ENCODE measurements at regions not wholly inside any gene's neighbourhood (a gene's known extent, or its start where the extent isn't known, plus 50 kb on each side); places are given as distances from the start of the nearest gene placed in this dataset.

DNA sequence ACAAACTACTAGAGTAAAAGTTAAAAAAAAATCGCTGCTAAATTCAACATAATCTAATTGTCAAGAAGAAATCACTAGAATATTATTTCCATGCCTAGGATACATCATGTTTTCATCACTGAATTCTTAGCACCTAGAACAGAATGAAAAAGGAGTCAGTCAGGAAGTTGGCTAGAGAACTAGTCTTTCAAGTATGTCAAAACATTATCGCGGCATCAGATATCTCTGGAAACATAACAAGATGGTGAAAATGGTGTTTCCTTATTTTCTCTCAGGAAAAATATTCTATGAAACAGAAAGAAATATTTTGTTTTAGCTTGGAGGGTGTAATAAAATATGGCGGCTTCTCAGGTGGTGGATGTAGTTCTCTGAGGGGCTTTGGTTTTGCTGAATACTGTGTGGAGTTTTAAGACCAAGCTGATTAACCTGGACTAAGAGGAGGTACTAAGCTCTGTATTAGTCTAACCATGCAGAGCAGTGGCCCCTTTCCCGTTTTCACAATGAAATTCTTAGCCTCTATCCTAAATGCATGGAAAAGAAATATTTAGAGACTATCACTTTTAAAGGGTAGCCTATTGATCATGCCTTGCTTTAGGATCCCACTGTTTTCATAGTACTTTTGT is 205.6 kb downstream of the MDFIC start:
- no peak for DNase-seq (ENCODE audit: low spot score)

DNA sequence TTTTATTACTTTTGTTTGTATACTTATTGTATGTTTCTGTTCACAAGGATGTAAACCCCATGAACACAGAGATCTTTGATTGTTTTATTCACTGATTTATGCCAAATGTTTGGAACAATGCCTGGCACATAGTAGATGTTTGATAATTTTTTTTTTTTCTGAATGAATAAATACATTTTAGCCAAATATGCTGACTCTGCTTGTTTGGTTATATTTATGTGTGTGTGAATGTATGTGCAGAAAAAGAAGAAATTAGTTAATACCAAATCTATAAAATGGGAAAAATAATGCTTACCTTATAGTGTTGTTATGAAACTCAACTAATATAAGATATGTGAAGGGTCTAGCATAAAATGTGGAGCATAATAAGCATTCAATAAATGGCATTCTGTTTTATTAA is 203.9 kb downstream of the MDFIC start:
- DNase-seq (ENCODE audit: low spot score): no peak

DNA sequence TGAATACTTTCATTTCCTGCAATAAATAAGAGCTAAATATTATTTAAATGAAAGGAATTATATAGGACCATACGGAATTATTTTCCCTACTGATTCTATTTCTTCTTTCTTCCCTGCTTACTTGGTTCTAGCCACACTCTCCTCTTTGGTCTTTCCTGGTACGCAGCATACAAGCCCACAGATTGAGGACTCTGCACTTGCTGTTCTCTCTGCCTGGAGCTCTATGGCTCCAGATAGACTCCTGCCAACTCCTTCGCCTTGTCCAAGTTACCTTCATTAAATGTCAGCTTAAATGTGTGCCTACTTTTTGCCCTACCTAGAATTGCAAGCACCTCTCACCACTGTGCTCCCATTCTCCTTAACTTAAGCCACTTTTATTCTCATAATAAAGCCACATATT is 203.4 kb downstream of the MDFIC start:
- no peak for DNase-seq (ENCODE audit: low spot score)

DNA sequence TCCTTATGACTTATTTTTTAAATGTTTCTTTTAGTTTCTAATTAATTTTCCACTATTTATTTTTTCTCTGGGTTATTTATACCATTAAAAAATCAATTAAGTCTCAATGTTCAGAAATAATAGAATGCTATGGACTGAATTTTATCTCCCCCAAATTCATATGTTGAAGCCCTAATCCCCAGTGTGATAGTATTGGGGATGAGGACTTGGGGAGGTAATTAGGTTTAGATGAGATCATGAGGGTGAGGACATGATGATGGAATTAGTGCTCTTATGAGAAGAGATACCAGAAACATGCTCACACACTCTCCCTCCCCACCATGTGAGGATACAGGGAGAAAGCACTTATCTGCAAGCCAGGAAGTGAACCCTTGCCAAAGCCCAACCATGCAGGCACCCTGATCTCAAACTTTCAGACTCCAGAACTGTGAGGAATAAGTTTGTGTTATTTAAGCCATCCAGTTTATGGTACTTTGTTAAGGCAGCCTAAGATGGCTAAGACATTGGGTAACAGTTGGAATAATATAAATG is 202.6 kb downstream of the MDFIC start:
- no peak for DNase-seq (ENCODE audit: low spot score)

DNA sequence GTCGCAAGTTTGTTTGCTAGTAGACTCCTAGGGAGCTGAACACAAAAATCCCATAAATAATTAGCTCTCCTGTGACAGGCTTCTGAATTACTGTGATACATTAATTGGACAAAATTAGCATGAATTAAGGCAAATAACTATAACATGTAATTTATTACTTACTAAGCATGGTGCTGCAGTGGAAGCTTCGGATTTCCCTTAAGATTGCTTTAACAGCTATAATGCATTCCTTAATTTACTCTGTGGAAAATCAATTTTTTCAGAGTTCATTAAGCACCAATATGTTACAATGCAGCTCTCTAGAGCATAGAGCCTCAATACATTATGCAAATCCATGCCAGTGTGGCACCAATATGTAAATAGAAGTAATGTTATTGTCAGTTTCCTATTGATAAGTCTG is 201.5 kb downstream of the MDFIC start:
- no peak for DNase-seq (ENCODE audit: low spot score)

DNA sequence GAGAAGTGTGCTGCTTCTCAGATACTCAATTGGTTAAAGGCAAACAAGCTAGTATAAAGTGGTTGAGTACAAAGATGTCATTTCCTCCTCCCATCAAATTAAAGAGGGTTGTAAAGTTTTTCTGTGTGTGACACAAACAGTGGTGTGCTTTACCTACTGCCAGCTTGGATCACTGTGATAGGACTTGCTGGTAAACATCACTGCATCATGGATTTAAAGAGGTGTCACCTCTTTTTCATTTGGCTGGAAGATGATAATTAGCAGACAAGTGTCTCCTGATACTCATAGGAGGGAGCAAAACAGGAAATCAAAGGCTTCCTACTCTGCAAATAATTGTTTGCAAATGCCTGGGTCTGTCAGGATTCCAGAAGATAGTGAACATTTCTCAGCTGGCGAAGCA is 200.5 kb downstream of the MDFIC start:
- no peak for DNase-seq (ENCODE audit: low spot score)

DNA sequence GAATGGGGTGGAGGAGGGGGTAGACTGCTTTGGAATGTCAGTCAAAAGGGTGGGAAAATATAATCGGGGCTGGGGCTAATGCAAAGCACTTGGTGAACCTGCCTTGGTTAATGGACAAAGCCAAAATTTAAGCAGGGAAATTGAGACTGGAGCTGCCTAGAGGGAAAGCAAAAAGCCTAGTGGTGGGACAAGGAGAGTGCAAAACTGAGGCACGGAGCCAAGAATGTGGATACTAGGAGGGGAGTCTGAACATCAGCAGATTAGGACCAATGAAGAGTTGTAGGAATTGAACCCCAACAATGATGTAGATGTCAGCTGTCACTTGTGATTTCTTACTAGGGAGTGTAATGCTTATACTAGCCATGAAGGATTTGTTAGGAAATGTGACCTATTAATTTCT is 195.9 kb downstream of the MDFIC start:
- DNase-seq (ENCODE audit: low spot score): no peak

DNA sequence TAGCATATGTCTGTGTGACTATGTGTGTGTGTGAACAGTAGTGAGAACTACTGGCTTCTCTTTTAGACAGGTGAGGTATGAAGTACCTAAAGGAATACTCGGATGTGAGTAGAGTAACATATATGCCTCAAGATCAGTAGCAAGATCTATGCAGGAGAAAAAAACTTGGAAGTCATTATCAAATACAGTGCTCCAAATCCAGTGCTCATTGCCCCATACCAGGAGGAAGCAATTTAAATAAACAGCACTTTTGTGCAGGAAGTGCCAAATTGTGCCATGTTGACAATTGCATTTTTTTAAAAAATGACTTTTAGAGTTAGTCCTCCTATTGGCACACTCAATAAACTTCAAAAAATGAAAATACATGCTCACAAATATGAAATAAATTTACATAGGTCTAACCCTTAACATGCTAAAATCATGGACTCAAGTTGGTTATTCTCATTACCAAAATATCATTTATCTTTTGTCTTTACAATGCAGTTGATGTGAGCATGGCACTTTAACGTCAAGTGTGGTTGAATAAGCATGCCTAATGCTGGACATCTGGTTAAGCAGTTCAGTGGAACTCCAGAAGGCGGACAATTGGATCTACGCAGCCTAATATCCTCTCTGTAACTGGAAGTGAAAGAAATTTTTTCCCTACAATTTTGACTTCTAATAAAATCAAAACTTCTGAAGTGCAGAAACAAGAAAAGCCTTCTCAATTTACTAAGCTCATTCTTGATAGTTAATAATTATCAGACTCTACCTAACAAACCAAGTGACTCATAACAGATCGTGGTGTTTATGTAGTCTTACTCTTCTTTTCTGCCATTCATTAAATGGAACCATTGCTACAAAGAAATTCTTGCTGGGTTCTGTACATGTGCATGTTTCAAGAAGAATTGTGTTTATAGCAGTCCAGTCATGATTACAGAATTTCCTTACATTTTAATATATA is 195.2 kb downstream of the MDFIC start:
- DNase-seq (ENCODE audit: low spot score): no peak

DNA sequence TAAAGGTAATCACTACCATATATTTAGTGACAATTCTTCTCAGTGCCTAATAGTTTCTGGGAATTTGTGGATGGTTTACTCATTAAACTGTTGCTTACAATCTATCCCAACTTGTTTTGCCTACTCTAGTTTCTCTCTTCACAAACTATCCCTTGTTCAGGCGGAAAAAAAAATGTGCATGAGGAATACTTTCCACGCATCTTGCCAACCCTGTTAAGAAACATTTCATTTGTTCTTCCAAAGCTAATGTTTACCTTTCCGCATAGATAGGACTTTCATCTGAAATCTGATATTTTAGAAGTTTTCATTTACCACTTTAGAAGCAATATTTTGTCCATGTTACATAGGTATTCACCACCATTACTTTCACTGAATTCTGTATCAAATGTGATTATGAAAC is 191.9 kb downstream of the MDFIC start:
- no peak for DNase-seq (ENCODE audit: low spot score)

DNA sequence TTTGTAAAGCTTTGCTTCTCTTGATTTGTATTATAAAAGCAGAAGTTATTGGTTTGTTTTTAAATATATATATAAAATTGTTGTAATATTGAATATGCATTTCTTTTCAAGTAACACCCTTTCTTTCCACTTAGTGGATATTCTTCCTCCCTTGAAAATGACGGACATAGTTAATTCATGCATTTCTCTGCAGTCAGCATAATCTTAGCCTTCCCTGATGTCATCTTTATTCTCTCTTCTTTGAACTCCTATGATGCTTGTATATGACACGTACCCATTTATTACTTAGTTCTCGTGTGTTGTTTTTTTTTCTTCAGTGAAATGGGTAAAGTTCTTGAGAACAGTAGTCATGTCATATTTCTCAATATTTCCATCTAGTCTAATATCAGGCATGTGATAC is 191.2 kb downstream of the MDFIC start:
- no peak for DNase-seq (ENCODE audit: low spot score)

DNA sequence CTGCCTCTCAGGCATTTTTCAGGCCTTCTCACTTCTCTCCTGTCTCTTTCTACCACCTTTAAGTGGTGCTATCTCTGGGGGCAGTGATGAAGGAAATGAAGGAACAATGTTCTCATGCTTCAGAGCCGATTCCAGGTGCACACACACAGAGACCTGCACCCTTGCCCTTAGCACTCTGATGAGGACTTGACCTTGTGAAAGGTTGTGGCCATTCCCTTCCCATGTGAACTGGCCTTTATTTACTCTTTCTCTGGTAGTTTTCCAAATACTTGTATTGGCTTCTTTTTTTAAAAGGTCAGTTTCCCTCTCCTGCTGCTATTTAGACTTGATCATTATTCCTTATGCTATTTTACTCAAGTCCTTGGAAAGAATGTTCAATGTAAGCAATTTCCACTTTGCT is 188.6 kb downstream of the MDFIC start:
- no peak for DNase-seq (ENCODE audit: low spot score)

DNA sequence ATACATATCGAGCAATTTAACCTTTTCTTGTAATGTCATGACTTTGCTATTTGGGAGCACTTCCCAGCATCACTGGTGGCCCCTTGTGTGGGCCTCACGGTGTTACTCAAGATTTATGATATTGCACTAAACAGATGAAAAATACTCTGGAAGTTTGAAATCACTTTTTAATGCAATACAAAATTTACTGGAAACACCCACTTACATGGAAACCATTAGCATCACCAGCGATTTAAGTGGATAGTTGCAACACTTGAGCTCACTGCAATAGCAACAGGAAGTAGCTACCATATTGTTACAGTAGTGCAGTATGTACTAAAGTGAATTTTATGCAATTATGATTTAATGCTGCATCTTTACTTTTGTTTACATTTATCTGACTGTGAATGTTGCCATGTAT is 184.4 kb downstream of the MDFIC start:
- no peak for DNase-seq (ENCODE audit: low spot score)

DNA sequence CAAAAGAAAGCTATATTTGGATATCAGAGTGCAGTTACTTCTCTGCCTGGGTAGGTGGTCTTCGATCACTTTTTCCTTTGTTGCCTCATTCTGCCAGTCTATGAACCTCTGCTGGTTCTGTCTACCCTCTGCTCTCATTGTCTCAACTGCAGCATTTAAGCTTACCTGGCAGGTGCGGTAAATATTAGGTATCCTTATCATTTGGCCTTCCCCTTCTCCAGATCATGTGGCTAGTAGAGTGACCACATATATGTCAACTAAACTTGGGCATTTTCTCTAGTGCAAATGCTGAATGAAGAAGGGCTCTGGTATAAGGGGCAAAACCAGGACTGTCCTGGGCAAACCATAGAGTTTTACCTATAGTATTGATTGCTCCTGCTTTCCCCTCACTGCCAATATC is 180.8 kb downstream of the MDFIC start:
- DNase-seq (ENCODE audit: low spot score): no peak

DNA sequence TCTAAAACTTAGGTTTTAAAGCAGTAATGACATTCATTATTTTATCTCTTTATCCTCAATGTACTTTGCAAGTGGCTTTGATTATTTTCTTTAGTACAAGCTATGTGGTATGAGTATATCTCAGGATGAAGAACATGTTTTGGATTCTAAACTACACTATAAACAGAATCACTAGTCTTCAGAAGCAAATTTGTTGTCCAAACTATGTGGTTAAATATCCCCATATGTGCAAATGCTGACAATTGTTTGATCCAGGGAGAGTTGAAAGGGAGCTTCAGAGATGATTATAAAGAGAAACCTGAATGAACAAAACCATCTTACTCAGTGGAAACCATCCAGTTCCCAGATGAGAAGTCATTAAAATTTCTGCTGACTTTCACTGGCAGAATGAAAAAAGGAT is 179.3 kb downstream of the MDFIC start:
- no peak for DNase-seq (ENCODE audit: low spot score)

DNA sequence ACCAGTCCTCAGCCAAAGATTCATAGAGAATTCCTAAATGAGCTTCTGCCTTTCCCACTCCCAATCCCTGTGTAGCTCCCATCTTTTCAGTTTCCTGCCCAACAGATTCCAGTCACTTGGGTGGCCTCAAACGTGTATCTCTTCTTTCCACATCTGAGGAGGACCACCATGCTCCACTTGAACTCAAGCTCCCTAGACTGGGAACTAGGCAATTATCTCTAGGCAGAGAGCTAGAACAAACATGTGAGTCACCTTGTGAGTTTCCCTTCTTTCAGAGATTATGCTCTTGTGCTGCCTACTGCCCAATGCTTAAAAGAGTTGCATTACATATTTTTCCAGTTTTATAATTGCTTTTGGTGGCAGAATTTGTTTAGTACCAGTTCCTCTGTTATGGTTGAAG is 178.0 kb downstream of the MDFIC start:
- DNase-seq (ENCODE audit: low spot score): no peak

DNA sequence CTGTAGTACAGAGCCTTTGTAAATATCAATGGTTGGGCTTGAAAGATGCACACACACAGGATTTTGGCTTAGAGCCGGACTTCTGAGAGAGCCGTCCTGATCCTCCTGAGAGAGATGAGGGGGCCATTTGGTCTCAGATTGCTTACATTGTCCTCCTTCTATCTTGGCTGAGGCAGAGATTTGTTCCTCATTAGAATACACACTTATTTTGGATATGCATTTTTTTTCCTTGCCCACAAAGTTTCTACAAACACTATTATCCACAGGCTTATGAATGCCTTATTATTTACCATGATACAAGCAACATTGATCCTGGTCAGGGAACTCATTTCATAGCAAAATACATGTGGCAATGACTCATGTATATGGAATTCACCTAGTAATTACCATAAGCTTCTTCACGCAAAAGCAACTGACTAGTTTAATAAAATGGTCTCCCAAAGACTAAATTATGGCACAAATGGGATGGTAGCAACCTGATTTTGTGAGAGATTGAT is 175.3 kb downstream of the MDFIC start:
- no peak for DNase-seq (ENCODE audit: low spot score)

DNA sequence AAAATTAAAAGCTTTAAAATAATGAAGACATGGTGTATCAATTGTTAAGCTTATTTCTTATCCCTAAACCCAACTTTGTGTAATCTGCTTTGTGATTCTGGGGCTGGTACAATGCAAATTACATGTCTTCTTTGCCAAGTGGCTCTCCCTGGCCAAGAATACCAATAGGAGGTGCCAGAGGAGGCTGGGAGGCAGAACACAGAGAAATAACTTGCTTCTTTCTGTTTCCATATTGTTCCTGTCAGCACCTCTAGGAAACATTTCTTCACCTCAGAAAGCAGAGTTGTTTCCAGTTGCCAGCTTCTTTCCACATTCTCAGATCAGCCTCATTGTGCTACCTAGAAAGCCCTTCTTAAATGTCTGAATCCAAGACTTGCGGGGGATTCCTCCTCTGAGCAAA is 174.4 kb downstream of the MDFIC start:
- DNase-seq (ENCODE audit: low spot score): no peak

DNA sequence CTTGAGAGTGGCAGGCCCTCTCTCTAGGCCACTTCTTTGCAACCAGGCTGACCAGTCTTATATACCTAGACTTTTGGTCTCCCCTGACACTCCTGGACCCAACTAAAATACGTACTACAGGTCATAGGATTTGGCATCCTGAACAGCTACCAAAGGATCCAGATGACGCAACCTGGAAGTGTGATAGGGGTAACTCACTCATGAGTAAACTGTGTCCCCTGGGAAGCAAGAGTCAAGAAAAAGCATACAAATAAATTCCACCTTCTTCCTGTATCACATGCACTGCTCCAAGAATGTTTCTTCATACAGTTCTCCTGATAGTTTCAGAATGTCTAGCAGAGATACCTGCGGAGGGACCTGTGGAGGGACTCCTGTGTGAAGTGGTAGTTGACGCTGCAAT is 172.3 kb downstream of the MDFIC start:
- no peak for DNase-seq (ENCODE audit: low spot score)

DNA sequence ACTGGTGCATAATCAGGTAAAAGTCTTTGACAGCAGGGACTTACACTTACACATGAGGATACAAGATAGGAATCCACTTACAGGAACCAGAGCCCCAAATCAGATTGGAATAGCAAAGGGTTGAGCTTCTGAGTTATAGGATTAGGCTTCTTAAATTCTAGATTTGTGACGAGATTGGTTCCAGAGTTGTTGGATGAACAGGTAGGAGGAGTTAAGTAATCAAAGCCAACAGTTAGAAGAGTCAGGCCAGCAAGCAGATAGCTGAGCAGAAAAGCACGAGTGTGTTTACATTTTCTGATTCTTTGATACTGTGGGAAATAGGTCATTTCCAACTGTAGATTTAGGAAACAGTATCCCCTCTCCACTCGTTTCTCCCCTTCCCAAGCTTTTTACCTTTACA is 167.0 kb downstream of the MDFIC start:
- DNase-seq (ENCODE audit: low spot score): no peak

DNA sequence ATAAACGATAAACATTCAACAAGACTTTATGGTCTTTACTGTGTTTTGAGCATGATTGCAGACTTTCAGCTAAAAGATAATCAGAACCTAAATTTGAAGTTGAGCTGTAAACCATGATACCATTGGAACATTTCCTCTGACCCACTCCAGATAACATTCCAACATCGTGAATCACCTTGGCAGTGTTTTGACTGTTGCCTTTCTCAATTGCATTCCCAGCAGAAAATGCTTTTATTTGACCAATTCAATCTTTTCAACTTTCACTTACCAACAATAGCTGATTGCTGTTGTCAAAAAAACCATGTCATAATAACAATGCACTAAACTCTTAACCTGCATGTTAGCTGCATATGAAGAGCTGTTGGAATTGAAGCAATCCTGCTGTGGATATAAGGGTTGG is 165.5 kb downstream of the MDFIC start:
- DNase-seq (ENCODE audit: low spot score): no peak

DNA sequence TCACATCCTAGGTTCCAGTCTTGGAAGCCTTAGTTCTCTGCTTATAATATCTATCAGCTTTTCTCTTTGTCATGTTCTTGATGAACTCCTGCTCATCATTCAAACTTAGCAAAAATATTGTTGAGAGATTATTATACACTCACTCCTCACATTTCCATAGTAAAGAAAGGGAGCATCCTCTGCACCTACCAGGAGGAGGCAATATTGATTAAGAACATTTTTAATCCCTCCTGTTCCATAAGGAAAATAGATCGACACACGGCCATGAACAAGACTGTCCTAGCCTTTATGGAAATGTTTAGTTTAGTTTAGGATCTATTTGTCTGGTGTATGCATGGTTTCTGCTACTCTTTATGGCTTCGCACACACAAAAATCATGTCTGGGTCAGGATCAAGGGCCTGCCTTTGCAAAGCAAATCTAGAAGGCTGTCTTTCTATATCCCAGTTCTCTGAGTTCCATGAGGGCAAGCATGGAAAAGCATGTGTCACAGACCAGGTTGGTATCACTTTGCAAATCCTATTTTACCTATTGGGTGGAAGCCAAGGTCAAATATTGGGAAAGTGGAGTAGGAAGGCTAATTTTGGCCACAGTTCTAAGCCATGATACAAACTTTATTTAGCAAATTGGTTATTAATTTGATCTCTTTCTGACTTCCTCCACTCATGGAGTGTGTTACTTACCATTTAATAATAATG is 164.4 kb downstream of the MDFIC start:
- DNase-seq (ENCODE audit: low spot score): no peak

DNA sequence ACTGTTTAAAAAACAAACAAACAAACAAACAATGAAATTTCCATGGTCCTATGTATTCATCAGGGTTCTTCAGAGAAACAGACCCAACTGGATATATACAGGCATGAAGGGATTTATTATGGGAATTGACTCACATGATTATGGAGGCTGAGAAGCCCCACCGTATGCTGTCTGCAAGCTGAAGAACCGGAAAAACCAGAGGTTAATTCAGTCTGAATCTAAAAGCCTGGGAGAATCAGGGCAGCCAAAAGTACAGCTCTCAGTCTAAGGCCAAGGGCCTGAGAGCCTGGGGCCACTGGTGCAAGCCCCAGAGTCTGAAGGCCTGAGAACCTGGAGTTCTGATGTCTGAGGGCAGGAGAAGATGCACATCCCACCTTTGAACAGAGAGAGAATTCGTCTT is 163.5 kb downstream of the MDFIC start:
- no peak for DNase-seq (ENCODE audit: low spot score)

DNA sequence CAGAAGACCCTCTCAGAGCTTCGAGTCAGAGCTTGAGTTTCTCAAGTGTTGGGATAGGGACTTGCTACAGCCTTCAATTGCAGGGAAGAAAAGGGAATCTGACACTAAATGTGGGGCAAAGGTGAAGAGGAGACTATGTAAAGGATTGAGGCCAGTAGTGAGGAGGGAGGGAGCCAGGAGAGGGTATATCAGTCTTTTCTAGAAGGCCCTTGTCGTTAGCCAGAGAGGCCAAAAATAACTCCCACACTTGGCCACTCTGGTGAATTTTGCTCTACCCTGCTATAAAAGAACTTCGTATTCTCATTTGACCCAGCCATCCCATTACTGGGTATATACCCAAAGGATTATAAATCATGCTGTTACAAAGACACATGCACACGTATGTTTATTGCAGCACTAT is 162.0 kb downstream of the MDFIC start:
- DNase-seq (ENCODE audit: low spot score): no peak
